GM12891 (cell line): ENCODE measurements at regions not wholly inside any gene's neighbourhood (a gene's known extent, or its start where the extent isn't known, plus 50 kb on each side); places are given as distances from the start of the nearest gene placed in this dataset.

Source experiments
- PAX5 ChIP-seq: IDR thresholded peaks from 2 replicates; pipeline ENCODE4 v1.6.1; 2011; ENCODE audit warnings: low read length, moderate library complexity, mild to moderate bottlenecking; ENCODE audit not compliant: insufficient read depth, severe bottlenecking
- POLR2A ChIP-seq: IDR thresholded peaks from 2 replicates; pipeline ENCODE4 v1.6.1; 2011; ENCODE audit warnings: low read depth, low read length, control low read depth
- POLR2AphosphoS5 ChIP-seq: IDR thresholded peaks from 2 replicates; pipeline ENCODE4 v1.6.1; 2011; ENCODE audit warnings: low read depth, low read length, control low read depth
- SPI1 ChIP-seq: IDR thresholded peaks from 2 replicates; pipeline ENCODE4 v1.6.1; 2011; ENCODE audit warnings: low read depth, low read length, control low read depth
- TAF1 ChIP-seq: IDR thresholded peaks from 2 replicates; pipeline ENCODE4 v1.6.1; 2011; ENCODE audit warnings: low read depth, low read length, control low read depth

GRCh38 chr9:90996154-90997065 is 194.8 kb downstream of the SYK start:
- TF ChIP-seq POLR2AphosphoS5 (no peak), PAX5 (no peak), POLR2A (no peak), SPI1 (no peak), TAF1 (no peak)
